Skeletal muscle satellite cell (primary cell): ENCODE measurements at regions not wholly inside any gene's neighbourhood (a gene's known extent, or its start where the extent isn't known, plus 50 kb on each side); places are given as distances from the start of the nearest gene placed in this dataset.
"Not testable (repeated sequence)": the region's sequence is repeated elsewhere in the genome, so short reads cannot be mapped to it uniquely, and the experiment has no call there.

Experiments used
- H3K27me3 ChIP-seq: 2 replicates; pipeline ENCODE4 v1.7.0; 2013; ENCODE audit warnings: low read length; ENCODE audit not compliant: control insufficient read depth, insufficient read depth
- H3K36me3 ChIP-seq: 2 replicates; pipeline ENCODE4 v1.7.0; 2013; ENCODE audit warnings: mild to moderate bottlenecking, control low read depth, low read length; ENCODE audit not compliant: insufficient read depth
- H3K4me1 ChIP-seq: 2 replicates; pipeline ENCODE4 v1.7.0; 2013; ENCODE audit warnings: low read length; ENCODE audit not compliant: control insufficient read depth, insufficient read depth
- H3K4me2 ChIP-seq: 2 replicates; pipeline ENCODE4 v1.7.0; 2013; ENCODE audit warnings: mild to moderate bottlenecking, low read length
- H3K4me3 ChIP-seq: 2 replicates; pipeline ENCODE4 v1.7.0; 2013; ENCODE audit warnings: low read length
- H3K9ac ChIP-seq: 2 replicates; pipeline ENCODE4 v1.7.0; 2013; ENCODE audit warnings: mild to moderate bottlenecking, low read depth, low read length, moderate library complexity
- H3K9me3 ChIP-seq: replicated peaks from 2 replicates; pipeline ENCODE4 v1.7.0; 2013; ENCODE audit warnings: mild to moderate bottlenecking, control low read depth, low read length

GRCh38 chr22:49705216-49705971 is 122.3 kb downstream of the BRD1 start:
- no peak overlapping the region for H3K4me2 ChIP-seq
- no peaks in the 10 kb centered on the region for H3K36me3 ChIP-seq
- H3K27me3 ChIP-seq = no peaks in the 10 kb centered on the region
- peaks cover under 1% of the 10 kb centered on the region for H3K9me3 ChIP-seq
- no peaks in the 10 kb centered on the region for H3K4me1 ChIP-seq
- no peak overlapping the region for H3K4me3 ChIP-seq
- no peak overlapping the region for H3K9ac ChIP-seq

GRCh38 chr22:49704345-49705215 is 123.1 kb downstream of the BRD1 start:
- H3K9me3 ChIP-seq = no peaks in the 10 kb centered on the region
- H3K9ac ChIP-seq = no peak overlapping the region
- H3K27me3 ChIP-seq = no peaks in the 10 kb centered on the region
- H3K4me1 ChIP-seq = no peaks in the 10 kb centered on the region
- no peak overlapping the region for H3K4me2 ChIP-seq
- no peak overlapping the region for H3K4me3 ChIP-seq
- H3K36me3 ChIP-seq = no peaks in the 10 kb centered on the region

- Histone ChIP-seq H3K9me3 (no peaks in the 10 kb centered on the region), H3K9ac (no peak overlapping the region), H3K27me3 (no peaks in the 10 kb centered on the region)
These were observed 123.7 kb downstream of the BRD1 start for GRCh38 chr22:49703990-49704344.

DNA sequence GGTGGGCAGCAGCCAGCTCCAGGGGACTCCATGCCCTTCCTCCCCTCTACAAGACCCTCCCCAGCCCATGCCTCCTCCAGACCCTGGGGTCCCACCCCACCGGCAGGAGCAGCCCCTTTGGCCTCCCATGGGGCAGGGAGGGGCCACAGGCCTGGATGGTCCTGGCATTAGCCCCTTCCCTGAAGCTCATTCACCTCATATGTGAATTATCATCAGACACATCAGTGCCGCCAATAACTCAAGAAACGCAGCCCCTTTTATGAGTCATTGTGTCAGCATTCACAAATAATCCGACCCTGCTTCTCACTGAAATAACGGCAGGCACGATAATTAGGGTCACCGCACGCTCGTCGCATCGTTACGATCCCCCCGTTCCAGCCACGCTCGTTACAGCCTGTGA is 124.2 kb downstream of the BRD1 start:
- Histone ChIP-seq H3K4me1 (no peaks in the 10 kb centered on the region), H3K27me3 (no peaks in the 10 kb centered on the region), H3K4me3 (no peak overlapping the region), H3K9ac (no peak overlapping the region), H3K9me3 (no peaks in the 10 kb centered on the region), H3K36me3 (no peaks in the 10 kb centered on the region), H3K4me2 (no peak overlapping the region)

More at GRCh38 chr22:49703990-49704344, 123.7 kb downstream of the BRD1 start:
- Histone ChIP-seq H3K36me3 (no peaks in the 10 kb centered on the region), H3K4me1 (no peaks in the 10 kb centered on the region), H3K4me2 (no peak overlapping the region), H3K4me3 (no peak overlapping the region)

DNA sequence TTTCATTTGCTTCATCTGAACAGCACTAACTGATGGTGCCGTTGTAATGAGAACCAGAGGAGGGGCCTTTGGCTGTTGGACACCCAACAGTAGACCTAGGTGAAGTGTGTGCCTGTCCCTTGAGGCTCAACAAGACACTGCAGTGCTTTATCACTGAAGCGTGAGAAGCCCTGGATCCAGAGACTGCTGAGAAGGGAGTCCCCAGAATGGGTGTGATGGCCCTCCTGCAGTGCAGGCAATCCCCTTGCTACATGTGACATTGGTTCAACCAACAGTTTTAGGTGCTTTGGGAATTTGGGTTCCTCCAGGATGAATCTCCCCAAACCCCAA is 125.6 kb downstream of the BRD1 start:
- H3K4me2 ChIP-seq = no peak overlapping the region
- H3K27me3 ChIP-seq = no peaks in the 10 kb centered on the region
- H3K36me3 ChIP-seq = no peaks in the 10 kb centered on the region
- H3K4me1 ChIP-seq = no peaks in the 10 kb centered on the region
- H3K4me3 ChIP-seq = no peak overlapping the region
- H3K9me3 ChIP-seq = no peaks in the 10 kb centered on the region
- H3K9ac ChIP-seq = no peak overlapping the region

DNA sequence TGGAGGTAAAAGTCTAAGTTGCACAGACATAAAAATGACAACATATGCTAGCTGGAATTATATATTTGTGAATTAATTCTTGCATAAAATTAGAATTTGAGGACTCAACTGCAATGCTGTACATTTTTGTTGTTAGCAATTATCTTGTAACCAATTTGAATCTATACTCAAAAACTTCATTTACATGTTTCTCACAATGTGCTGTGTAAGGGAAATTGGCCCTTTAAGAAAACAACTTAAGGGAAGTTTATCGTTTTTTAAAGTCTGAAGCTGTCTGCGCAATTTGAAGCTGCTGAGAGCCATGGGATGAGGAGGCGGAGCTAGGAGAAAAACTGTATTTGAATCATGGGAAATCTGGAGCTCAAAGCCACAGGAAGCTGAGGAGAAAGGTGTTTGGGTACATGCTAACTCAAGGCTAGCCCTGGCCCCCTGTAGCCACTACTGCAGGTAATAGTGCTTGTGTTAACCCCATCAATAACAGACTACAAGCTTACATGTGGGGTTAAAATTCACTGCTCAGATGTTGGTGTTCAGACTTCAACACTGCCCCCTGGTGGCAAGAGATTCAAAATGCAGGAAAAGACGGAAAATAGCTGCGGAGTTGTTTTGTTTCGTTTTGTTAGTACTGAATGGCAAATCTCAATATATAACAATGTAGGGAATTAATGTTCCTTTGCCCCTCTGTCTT is 126.1 kb downstream of the BRD1 start:
- H3K36me3 ChIP-seq = no peaks in the 10 kb centered on the region
- H3K4me2 ChIP-seq = no peak overlapping the region
- H3K4me1 ChIP-seq = no peaks in the 10 kb centered on the region
- no peaks in the 10 kb centered on the region for H3K27me3 ChIP-seq
- no peaks in the 10 kb centered on the region for H3K9me3 ChIP-seq
- H3K9ac ChIP-seq = no peak overlapping the region
- no peak overlapping the region for H3K4me3 ChIP-seq

DNA sequence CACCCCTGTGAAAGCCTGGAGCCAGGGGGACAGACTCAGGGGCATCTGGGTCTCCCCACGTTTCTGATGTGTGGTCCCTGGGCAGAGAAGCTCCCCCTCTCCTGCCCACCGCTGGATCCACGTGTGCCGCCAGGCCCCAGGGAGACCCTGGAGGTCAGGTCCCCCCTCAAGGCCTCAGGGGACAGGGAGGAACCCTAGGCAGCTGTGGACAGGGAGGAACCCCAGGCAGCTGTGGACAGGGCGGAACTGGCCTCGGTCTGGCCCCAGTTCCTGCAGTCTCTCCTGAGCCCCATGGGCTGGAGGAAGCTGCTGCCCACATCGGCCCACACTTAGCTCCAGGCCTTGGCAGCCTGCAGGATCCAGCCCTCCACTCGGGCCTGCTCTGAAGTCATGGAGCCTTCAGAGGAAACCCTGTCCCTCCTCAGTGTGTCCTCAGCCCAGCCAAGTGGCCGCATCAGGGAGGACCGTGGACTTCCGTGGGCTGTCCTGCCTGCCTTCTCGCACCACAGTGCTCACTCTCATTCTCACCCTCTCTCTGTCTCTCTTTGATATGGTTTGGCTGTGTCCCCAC is 127.7 kb downstream of the BRD1 start:
- Histone ChIP-seq H3K9ac (no peak overlapping the region), H3K4me3 (no peak overlapping the region)

GRCh38 chr22:49699476-49699875 is 128.2 kb downstream of the BRD1 start:
- no peaks in the 10 kb centered on the region for H3K36me3 ChIP-seq
- H3K9me3 ChIP-seq = no peaks in the 10 kb centered on the region
- H3K9ac ChIP-seq = no peak overlapping the region
- no peaks in the 10 kb centered on the region for H3K27me3 ChIP-seq
- no peaks in the 10 kb centered on the region for H3K4me1 ChIP-seq
- no peak overlapping the region for H3K4me2 ChIP-seq
- H3K4me3 ChIP-seq = no peak overlapping the region

More for the DNA sequence above, 127.7 kb downstream of the BRD1 start:
- Histone ChIP-seq H3K4me1 (no peaks in the 10 kb centered on the region), H3K27me3 (no peaks in the 10 kb centered on the region), H3K9me3 (no peaks in the 10 kb centered on the region), H3K36me3 (no peaks in the 10 kb centered on the region), H3K4me2 (no peak overlapping the region)

- H3K4me3 ChIP-seq, H3K27me3 ChIP-seq, H3K9ac ChIP-seq, H3K9me3 ChIP-seq, H3K4me2 ChIP-seq, H3K36me3 ChIP-seq, H3K4me1 ChIP-seq: not testable (repeated sequence)
These were observed 129.1 kb downstream of the BRD1 start for GRCh38 chr22:49698616-49699015.

DNA sequence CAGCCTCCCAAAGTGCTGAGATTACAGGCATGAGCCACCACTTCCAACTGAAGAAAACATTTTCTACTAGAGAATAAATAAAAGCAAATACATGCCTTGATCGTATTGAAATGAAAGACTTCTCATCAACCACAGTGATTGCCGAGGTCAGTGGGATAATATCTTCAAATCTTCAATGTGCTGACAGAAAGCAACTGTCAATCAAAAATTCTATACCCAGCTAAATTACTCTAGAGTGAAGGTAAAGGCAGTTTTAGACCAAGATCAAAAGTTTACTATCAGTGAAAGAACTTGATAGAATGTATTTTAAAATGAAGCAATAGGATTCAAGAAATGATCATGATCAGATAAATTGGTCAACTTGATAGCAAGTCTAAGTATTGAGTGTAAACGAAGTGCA is 130.6 kb downstream of the BRD1 start:
- H3K36me3 ChIP-seq = no peaks in the 10 kb centered on the region
- no peaks in the 10 kb centered on the region for H3K9me3 ChIP-seq
- H3K27me3 ChIP-seq = no peaks in the 10 kb centered on the region
- H3K9ac ChIP-seq = no peak overlapping the region
- H3K4me1 ChIP-seq = no peaks in the 10 kb centered on the region
- no peak overlapping the region for H3K4me3 ChIP-seq
- H3K4me2 ChIP-seq = no peak overlapping the region

- no peaks in the 10 kb centered on the region for H3K27me3 ChIP-seq
- no peaks in the 10 kb centered on the region for H3K4me1 ChIP-seq
- no peaks in the 10 kb centered on the region for H3K36me3 ChIP-seq
- H3K9ac ChIP-seq = no peak overlapping the region
- H3K4me3 ChIP-seq = no peak overlapping the region
- H3K9me3 ChIP-seq = peaks cover 8% of the 10 kb centered on the region
- no peak overlapping the region for H3K4me2 ChIP-seq
These were observed 133.0 kb downstream of the BRD1 start for GRCh38 chr22:49694462-49695260.
